ENCODE measurements at regions not wholly inside any gene's neighbourhood (a gene's known extent, or its start where the extent isn't known, plus 50 kb on each side); places are given as distances from the start of the nearest gene placed in this dataset.
A peak's percentile ranks its signal among the peaks of the same experiment; 100 is the strongest.

DNA sequence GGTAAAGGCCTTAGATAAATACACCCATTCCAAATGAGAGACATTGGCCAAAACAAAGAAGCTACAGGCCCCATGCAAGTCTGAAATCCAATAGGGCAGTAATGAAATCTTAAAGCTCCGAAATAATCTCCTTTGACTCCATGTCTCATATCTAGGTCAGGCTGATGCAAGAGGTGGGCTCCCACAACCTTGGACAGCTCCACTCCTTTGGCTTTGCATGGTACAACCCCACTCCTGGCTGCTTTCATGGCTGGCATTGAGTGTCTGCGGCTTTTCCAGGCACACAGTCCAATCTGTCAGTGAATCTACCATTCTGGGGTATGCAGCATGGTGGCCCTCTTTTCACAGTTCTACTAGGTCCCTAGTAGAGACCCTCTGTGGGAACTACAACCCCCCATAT is 762.5 kb downstream of the LIG4 start:
- TF ChIP-seq, protein P1, sequence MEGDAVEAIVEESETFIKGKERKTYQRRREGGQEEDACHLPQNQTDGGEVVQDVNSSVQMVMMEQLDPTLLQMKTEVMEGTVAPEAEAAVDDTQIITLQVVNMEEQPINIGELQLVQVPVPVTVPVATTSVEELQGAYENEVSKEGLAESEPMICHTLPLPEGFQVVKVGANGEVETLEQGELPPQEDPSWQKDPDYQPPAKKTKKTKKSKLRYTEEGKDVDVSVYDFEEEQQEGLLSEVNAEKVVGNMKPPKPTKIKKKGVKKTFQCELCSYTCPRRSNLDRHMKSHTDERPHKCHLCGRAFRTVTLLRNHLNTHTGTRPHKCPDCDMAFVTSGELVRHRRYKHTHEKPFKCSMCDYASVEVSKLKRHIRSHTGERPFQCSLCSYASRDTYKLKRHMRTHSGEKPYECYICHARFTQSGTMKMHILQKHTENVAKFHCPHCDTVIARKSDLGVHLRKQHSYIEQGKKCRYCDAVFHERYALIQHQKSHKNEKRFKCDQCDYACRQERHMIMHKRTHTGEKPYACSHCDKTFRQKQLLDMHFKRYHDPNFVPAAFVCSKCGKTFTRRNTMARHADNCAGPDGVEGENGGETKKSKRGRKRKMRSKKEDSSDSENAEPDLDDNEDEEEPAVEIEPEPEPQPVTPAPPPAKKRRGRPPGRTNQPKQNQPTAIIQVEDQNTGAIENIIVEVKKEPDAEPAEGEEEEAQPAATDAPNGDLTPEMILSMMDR (IDR thresholded peaks at IDR 0.05; ENCODE audit: insufficient read depth, low read depth, low read length, missing control alignments), result no peak
- H3K4me3 ChIP-seq (ENCODE audit: low read length), result no peak overlapping the region
- no peak for DNase-seq (ENCODE audit: low read depth)

DNA sequence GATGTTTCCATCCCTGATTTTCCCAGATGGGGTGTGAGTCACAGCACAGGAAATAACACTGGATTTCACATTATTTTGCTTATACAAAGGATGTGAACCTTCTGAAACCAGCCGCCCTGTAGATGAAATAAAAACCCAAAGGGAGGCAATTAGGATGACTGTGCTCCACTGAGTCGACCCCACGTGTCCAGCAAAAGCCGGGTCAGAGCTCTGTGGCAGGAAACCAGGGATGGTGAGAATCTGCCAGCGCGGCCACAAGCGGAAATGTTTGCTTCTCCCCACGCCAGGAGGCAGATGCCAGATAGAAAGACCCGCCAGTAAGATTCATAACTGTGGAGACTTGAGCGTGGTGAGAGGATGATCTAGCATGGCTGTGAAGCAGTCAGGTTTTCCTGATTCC is 764.4 kb downstream of the LIG4 start:
- no peak for DNase-seq (ENCODE audit: low read depth)
- H3K4me3 ChIP-seq (ENCODE audit: low read length), result no peak overlapping the region
- TF ChIP-seq, protein P1 (IDR thresholded peaks at IDR 0.05; ENCODE audit: insufficient read depth, low read depth, low read length, missing control alignments), result no peak

DNA sequence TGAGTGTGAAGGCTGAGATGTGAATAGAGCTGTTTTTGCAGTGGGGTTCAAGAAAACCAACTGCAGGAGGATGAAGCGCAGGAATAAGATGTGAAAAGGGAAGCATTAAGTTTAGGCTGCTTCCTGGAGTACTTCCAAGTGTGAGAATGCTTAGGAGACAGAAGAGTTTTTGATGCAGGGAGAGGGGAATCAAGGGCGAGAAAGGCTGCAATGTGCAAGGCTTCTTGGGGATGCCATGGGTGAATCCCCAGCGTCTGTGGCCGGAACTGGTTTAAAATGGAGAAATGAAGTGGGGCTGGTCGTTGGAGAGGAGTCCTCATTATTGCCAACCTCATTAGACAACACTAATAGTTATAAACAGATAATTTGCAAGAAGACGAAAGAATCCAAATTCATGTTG is 764.9 kb downstream of the LIG4 start:
- DNase-seq (ENCODE audit: low read depth), result no peak
- TF ChIP-seq, protein P1 (IDR thresholded peaks at IDR 0.05; ENCODE audit: insufficient read depth, low read depth, low read length, missing control alignments), result no peak
- H3K4me3 ChIP-seq (ENCODE audit: low read length), result no peak overlapping the region

DNA sequence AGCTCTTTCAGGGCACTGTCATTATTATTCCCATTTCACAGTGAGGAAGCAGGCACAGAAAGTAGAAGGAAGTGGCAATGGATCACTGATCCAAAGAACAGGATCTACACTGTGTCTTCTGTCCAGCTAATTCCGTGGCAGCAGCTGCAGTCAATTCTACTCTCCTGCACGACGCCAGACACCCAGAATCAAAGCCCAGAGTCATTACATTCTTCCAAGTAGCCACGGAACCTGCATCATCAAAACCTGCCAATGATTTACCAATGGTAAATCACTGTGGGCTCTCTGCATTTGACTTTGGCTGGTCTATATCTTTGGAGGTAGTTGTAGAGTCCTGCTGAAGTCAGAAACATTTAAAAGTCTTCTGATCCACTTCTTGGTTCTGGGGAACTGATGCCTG is 767.7 kb downstream of the LIG4 start:
- DNase-seq (ENCODE audit: low read depth), result no peak
- TF ChIP-seq, protein P1 (IDR thresholded peaks at IDR 0.05; ENCODE audit: insufficient read depth, low read depth, low read length, missing control alignments), result no peak

DNA sequence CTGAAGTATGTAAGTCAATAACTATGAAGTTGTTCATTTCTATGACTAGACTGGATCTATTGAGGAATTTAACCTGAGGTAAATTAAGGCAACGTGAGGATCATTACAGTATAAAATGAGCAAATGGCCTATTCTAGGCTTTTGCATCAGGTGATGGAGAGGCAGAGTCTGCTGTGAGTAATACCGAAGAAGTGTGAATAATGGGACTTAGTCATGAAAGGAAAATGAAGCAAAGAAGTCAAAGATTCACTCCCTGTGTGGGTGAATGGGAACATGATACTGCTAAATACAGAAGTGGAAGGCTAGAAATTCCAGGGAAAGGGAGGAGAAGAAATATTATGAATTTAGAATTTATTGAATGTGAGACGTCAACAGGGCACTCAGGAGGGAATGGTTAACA is 774.1 kb downstream of the LIG4 start:
- no peak overlapping the region for H3K4me3 ChIP-seq (ENCODE audit: low read length)
- peak; percentile 4 for DNase-seq (ENCODE audit: low read depth)
- TF ChIP-seq, protein P1 (IDR thresholded peaks at IDR 0.05; ENCODE audit: insufficient read depth, low read depth, low read length, missing control alignments), result no peak

More for the DNA sequence above, 767.7 kb downstream of the LIG4 start:
- H3K4me3 ChIP-seq (ENCODE audit: low read length), result no peak overlapping the region

DNA sequence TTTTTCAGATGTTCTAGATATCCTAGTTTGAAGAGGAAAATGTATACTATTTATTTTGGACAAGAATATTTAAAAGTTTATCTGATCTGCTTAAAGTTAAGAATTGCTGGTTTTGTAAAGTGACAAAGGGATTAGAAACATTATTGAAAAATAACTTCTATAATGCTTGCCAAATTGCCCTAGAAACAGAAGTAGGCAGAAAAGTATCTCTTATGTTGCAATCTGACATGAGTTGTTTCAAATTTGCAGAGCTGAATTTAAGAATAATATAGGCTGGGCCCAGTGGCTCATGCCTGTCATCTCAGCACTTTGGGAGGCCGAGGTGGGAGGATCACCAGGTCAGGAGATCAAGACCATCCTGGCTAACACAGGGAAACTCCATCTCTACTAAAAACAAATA is 777.1 kb downstream of the LIG4 start:
- no peak for DNase-seq (ENCODE audit: low read depth)
- TF ChIP-seq, protein P1 (IDR thresholded peaks at IDR 0.05; ENCODE audit: insufficient read depth, low read depth, low read length, missing control alignments), result no peak
- no peak overlapping the region for H3K4me3 ChIP-seq (ENCODE audit: low read length)

DNA sequence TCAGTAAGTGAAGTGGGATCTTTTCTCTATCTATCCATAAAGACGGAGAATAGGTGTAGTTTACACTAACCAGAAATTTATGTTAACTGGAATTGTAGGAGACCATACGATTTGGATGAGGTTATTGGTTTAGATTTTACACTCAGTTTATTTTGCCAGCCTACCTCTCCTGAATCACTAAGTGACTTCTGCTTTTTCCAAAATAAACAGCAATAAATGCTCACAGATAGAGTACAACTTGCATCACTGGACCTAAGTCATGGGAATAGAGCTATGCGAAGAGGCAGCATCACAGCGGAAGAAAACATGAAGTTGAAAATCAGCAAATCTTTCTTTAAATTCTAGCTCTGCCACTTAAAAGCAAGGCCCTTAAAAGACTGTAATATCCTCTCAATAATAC is 781.0 kb downstream of the LIG4 start:
- no peak for DNase-seq (ENCODE audit: low read depth)
- H3K4me3 ChIP-seq (ENCODE audit: low read length), result no peak overlapping the region
- TF ChIP-seq, protein P1 (IDR thresholded peaks at IDR 0.05; ENCODE audit: insufficient read depth, low read depth, low read length, missing control alignments), result no peak
